Natural killer cell treated with Interleukin-12 subunit alpha and Interleukin-12 subunit beta and Interleukin-15 and Interleukin-18, amount 100 ng/mL, for 72 hours (primary cell): ENCODE measurements at regions not wholly inside any gene's neighbourhood (a gene's known extent, or its start where the extent isn't known, plus 50 kb on each side); places are given as distances from the start of the nearest gene placed in this dataset.
"Not testable (repeated sequence)": the region's sequence is repeated elsewhere in the genome, so short reads cannot be mapped to it uniquely, and the experiment has no call there.

Experiments
- ATAC-seq, 2 donors: fragments of 150-1000 bp; cut with Tn5 transposase in 1 of 2; sonication (Bioruptor Pico), chemical (Tn5 transposase) in 1 of 2; 2 replicates each; pipeline ENCODE4 v1.10.0; 2021
- DNase-seq: peaks from one replicate; pipeline ENCODE4 v3.0.0; 2022; ENCODE audit warnings: low spot score
- H3K27ac Mint-ChIP-seq, 2 donors: 1 replicate in 1 of 2; 2 replicates in 1 of 2; pipeline ENCODE4 v1.8.0; 2022; ENCODE audit warnings: mixed read lengths in 2 of 2, mild to moderate bottlenecking in 1 of 2, moderate library complexity in 1 of 2
- H3K27me3 Mint-ChIP-seq, 2 donors: 1 replicate in 1 of 2; 2 replicates in 1 of 2; pipeline ENCODE4 v1.8.0; 2022; ENCODE audit warnings: mixed read lengths in 2 of 2
- H3K36me3 Mint-ChIP-seq: one replicate; pipeline ENCODE4 v1.8.0; 2022; ENCODE audit warnings: mixed read lengths
- H3K4me1 Mint-ChIP-seq, 2 donors: 1 replicate in 1 of 2; 2 replicates in 1 of 2; pipeline ENCODE4 v1.8.0; 2022; ENCODE audit warnings: low read depth in 2 of 2, mixed read lengths in 2 of 2, mild to moderate bottlenecking in 1 of 2
- H3K4me3 Mint-ChIP-seq: one replicate; pipeline ENCODE4 v1.8.0; 2022; ENCODE audit warnings: mixed read lengths
- H3K9me3 Mint-ChIP-seq: 2 replicates; pipeline ENCODE4 v1.8.0; 2022; ENCODE audit warnings: mixed read lengths

DNA sequence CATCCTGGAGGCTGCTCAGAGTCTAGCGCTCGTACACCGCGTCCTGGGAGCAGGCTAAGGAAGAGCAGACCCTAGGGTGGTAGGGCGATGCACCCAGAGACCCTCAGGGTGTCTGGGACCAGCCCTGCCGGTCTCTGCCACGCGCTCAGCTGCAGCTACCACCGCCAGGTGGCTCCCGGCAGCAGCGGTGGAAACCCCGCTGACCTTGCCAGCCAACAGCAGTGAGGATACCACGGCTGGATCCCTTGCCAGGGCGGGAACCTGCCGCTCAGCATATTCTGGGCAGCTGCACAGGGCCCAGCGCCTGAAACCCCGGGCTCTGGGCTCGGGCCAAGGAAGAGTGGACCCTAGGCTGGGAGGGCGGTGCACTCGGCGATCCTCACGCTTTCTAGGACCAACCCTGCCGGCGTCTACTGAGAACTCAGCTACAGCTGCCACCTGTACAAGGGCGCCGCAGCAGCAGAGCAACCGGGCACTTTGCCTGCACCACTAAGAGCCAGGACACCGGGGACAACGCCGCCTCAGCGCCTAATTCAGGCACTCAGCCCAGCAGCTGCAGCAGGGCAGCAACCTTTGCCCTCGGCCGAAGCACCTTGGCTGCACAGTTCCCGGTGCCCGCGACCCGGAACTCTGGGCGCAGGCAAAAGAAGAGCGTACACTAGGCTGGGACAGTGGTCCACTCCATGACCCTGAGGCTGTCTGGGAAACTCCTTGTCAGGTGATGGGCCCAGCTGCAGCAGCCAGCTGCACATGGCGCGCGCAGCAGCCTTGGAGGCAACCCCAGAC is 80.8 kb downstream of the POTEB2 start:
- H3K4me3 Mint-ChIP-seq, H3K9me3 Mint-ChIP-seq, H3K27me3 Mint-ChIP-seq, H3K36me3 Mint-ChIP-seq, ATAC-seq, H3K4me1 Mint-ChIP-seq, DNase-seq, H3K27ac Mint-ChIP-seq: not testable (repeated sequence)

GRCh38 chr15:20783598-20784184 is 82.4 kb downstream of the POTEB2 start:
- not testable (repeated sequence) for ATAC-seq, H3K4me1 Mint-ChIP-seq

GRCh38 chr15:20775412-20775811 is 90.7 kb downstream of the POTEB2 start:
- H3K27me3 Mint-ChIP-seq, H3K4me1 Mint-ChIP-seq: not testable (repeated sequence)
- peak in 1 of 2 donors; percentile 72 for ATAC-seq

More at GRCh38 chr15:20783598-20784184, 82.4 kb downstream of the POTEB2 start:
- H3K27me3 Mint-ChIP-seq, H3K27ac Mint-ChIP-seq, H3K4me3 Mint-ChIP-seq, H3K36me3 Mint-ChIP-seq, DNase-seq, H3K9me3 Mint-ChIP-seq: not testable (repeated sequence)

DNA sequence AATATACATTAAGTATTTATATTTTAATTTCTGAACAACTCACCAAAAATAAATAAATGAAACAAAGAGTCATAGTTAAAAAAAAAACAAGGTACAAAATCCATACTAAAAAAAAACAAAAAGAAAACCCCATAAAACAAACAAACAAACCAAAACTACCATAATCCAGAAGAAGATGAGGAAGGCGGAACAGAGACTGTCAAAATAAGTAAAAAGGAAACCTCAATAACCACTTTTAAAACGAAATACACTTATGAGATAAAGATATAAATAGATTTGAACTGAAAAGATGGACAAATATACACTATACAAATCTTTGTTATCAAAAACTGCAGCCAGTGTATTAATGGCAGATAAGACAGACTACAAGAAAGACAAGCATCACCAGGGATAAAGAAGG is 98.2 kb downstream of the POTEB2 start:
- H3K27me3 Mint-ChIP-seq, H3K27ac Mint-ChIP-seq, H3K36me3 Mint-ChIP-seq, H3K4me3 Mint-ChIP-seq, ATAC-seq, DNase-seq, H3K4me1 Mint-ChIP-seq, H3K9me3 Mint-ChIP-seq: not testable (repeated sequence)

More at GRCh38 chr15:20775412-20775811, 90.7 kb downstream of the POTEB2 start:
- H3K9me3 Mint-ChIP-seq, H3K4me3 Mint-ChIP-seq, H3K27ac Mint-ChIP-seq, H3K36me3 Mint-ChIP-seq, DNase-seq: not testable (repeated sequence)

DNA sequence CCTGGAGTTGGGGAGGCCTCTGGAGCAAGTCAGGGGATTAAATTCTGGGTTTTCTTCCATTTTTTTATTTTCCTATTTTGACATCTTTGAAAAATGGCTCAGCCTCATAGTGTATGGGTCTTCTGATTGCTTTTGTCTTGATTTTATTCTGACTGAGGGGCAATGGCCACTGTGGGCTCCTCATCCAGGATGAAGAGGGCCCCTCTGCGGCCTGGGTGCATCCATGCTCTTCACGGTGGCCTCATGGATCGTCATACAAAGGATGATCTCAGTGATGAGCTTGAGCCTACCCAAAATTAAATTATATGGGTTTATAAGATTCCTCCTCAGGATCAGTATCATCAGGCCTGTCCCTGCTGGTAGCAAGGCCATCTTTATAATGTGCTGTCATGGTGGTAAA is 103.7 kb downstream of the POTEB2 start:
- not testable (repeated sequence) for H3K4me1 Mint-ChIP-seq, H3K27me3 Mint-ChIP-seq, H3K36me3 Mint-ChIP-seq, H3K9me3 Mint-ChIP-seq, H3K4me3 Mint-ChIP-seq, H3K27ac Mint-ChIP-seq, DNase-seq, ATAC-seq

GRCh38 chr15:20756440-20756839 is 109.7 kb downstream of the POTEB2 start:
- not testable (repeated sequence) for H3K4me3 Mint-ChIP-seq, H3K9me3 Mint-ChIP-seq, H3K27me3 Mint-ChIP-seq, H3K27ac Mint-ChIP-seq, H3K36me3 Mint-ChIP-seq, ATAC-seq, H3K4me1 Mint-ChIP-seq, DNase-seq

DNA sequence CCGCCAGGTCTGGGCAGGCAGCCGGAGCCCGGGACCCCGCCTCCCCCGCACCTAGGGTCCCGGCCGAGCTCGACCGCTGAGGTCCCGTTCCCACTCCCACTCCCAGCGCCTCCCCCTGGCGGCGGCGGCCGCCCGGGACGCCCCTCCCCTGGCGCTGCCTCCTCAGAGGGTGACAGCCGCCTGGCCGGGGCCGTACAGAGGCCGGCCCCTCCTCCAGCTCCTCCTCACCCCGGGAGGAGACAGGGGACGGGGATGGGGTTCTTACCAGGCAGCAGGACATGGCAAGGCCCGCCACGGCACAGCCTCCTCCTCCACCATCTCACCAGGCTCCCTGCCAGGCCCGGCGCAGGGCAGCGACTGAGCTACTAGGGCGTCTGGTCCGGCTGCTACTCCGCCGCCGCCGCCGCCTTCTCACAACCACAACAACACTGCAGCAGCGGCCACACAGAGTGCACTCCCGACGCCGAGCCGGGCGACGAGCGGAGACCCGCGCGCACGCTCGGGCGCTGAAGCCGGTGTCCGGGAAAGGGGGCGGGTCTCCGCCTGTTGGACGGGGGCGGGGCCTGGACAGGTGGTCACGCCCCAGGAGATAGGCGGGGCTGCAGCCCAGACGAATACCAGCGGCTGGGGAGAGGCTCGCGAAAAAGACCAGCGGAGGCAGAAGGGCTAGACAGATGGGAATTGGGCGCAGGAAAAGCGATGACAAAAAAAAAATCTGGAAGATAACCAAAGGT is 110.3 kb downstream of the POTEB2 start:
- not testable (repeated sequence) for H3K4me3 Mint-ChIP-seq, H3K4me1 Mint-ChIP-seq, H3K27me3 Mint-ChIP-seq, H3K9me3 Mint-ChIP-seq, H3K27ac Mint-ChIP-seq, DNase-seq, H3K36me3 Mint-ChIP-seq
- peak; percentile 69 to 91 for ATAC-seq

GRCh38 chr15:20733493-20733892 is 132.6 kb downstream of the POTEB2 start:
- H3K4me3 Mint-ChIP-seq, ATAC-seq, H3K4me1 Mint-ChIP-seq, H3K27me3 Mint-ChIP-seq, H3K36me3 Mint-ChIP-seq, H3K9me3 Mint-ChIP-seq, H3K27ac Mint-ChIP-seq, DNase-seq: not testable (repeated sequence)
